ENCODE measurements at regions not wholly inside any gene's neighbourhood (a gene's known extent, or its start where the extent isn't known, plus 50 kb on each side); places are given as distances from the start of the nearest gene placed in this dataset.

GRCh38 chr11:129610545-129610944 lies 205.1 kb upstream of the TMEM45B start:
- no peak for TF ChIP-seq POLR2A (IDR thresholded peaks at IDR 0.05; ENCODE audit: low read depth, low read length)
- TF ChIP-seq RCOR1 (IDR thresholded peaks at IDR 0.05; ENCODE audit: insufficient replicate concordance, low read length) = no peak
- TF ChIP-seq, protein P1, sequence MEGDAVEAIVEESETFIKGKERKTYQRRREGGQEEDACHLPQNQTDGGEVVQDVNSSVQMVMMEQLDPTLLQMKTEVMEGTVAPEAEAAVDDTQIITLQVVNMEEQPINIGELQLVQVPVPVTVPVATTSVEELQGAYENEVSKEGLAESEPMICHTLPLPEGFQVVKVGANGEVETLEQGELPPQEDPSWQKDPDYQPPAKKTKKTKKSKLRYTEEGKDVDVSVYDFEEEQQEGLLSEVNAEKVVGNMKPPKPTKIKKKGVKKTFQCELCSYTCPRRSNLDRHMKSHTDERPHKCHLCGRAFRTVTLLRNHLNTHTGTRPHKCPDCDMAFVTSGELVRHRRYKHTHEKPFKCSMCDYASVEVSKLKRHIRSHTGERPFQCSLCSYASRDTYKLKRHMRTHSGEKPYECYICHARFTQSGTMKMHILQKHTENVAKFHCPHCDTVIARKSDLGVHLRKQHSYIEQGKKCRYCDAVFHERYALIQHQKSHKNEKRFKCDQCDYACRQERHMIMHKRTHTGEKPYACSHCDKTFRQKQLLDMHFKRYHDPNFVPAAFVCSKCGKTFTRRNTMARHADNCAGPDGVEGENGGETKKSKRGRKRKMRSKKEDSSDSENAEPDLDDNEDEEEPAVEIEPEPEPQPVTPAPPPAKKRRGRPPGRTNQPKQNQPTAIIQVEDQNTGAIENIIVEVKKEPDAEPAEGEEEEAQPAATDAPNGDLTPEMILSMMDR (conservative IDR thresholded peaks at IDR 0.05; ENCODE audit: low read depth, low read length) = no peak
- TF ChIP-seq BHLHE40 (IDR thresholded peaks at IDR 0.05; ENCODE audit: low read depth, low read length) = no peak
- no peak for TF ChIP-seq RFX5 (IDR thresholded peaks at IDR 0.05; ENCODE audit: low read depth, low read length)
- no peak for TF ChIP-seq MAZ (IDR thresholded peaks at IDR 0.05; ENCODE audit: borderline replicate concordance, low read depth, low read length)
- TF ChIP-seq USF2 (IDR thresholded peaks at IDR 0.05; ENCODE audit: low read depth, low read length) = no peak

All from IMR-90 (cell line).